Rectal smooth muscle tissue (tissue), 1 donor: ENCODE measurements at regions not wholly inside any gene's neighbourhood (a gene's known extent, or its start where the extent isn't known, plus 50 kb on each side); places are given as distances from the start of the nearest gene placed in this dataset.

Experiments used
- H3K27ac ChIP-seq: one replicate; pipeline ENCODE4 v1.7.0; 2013; ENCODE audit warnings: low read depth, low read length, inconsistent platforms
- H3K27me3 ChIP-seq: one replicate; pipeline ENCODE4 v1.7.0; 2013; ENCODE audit warnings: low read length; ENCODE audit not compliant: control insufficient read depth, insufficient read depth
- H3K36me3 ChIP-seq: one replicate; pipeline ENCODE4 v1.7.0; 2013; ENCODE audit warnings: low read length; ENCODE audit not compliant: control insufficient read depth, insufficient read depth
- H3K4me1 ChIP-seq: one replicate; pipeline ENCODE4 v1.7.0; 2013; ENCODE audit warnings: low read length; ENCODE audit not compliant: control insufficient read depth, insufficient read depth
- H3K4me3 ChIP-seq: one replicate; pipeline ENCODE4 v1.7.0; 2013; ENCODE audit warnings: low read length
- H3K9ac ChIP-seq: one replicate; pipeline ENCODE4 v1.7.0; 2013; ENCODE audit warnings: low read length

DNA sequence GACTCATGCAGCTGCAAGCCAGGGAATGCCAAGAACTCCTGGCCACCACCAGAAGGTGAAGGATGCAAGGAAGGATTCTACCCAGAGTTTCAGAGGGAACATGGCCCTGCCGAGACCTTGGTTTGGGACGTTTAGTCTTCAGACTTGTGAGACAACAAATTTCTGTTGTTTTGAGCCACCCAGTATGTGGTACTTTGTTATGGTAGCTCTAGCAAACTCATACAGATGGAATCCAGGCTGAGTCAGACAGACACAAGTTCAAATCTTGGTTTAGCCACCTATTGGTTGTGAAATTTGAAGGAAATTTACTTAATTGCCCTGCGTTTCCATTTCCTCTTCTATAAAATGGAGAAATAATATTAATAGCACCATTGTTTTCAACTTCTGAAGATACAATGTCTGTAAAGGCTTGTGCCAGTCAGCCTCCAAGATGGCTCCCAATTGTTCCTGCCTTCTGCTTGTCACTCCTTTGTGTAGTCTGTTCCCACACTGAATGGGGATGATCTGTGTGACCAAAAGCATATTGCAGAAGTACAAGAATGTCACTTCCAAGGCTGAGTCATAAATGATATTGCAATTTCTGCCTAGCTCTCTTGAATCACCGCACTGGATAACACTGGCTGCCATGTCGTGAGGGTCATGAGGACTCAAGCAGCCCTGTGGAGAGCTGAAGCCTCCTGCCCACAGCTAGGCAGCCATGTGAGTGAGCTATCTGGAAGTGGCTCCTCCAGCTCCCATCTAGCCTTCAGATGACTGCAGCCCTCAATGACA lies 223.5 kb upstream of the PROK2 start:
- Histone ChIP-seq H3K36me3 (no peaks in the 10 kb centered on the region), H3K27me3 (no peaks in the 10 kb centered on the region), H3K4me3 (no peak overlapping the region), H3K4me1 (no peaks in the 10 kb centered on the region), H3K9ac (no peak overlapping the region), H3K27ac (no peak overlapping the region)

DNA sequence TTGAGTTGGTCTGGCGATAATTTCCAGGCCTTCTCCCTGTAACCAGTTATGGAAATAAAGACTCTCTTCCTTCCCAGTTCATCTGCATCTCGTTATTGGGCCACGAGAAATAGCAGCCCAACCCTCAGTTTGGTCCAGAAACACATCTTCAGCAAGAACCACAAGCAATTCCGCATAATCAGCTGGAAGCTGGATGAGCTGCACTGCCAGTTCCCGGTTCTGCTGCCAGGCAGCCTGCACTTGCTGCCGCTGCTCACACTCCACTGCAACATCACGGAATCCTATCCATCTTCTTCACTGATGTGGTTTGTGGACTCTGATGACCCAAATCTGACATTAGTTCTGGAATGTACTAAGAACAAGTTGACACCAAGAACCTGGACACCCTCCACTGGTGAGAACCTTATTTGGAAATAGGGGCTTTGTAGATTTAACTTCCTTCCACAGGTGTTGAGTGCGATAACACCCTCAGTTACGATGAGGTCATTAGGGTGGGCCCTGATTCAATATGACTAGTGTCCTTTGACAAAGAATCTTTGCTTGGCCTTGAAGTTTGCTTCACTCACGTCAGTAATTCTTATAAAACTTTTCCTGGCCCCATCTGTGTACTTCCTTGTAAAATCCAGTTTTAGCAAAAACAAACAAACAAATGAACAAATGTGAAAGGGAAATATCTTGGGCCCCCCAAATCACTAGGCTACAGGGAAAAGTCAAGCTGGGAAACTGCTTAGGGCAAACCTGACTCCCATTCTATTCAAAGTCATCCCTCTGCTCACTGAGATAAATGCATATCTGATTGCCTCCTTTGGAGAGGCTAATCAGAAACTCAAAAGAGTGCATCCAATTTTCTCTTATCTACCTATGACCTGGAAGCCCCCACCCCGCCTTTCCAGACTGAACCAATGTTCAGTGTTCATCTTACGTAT lies 221.9 kb upstream of the PROK2 start:
- Histone ChIP-seq H3K36me3 (no peaks in the 10 kb centered on the region), H3K27me3 (no peaks in the 10 kb centered on the region), H3K4me1 (no peaks in the 10 kb centered on the region), H3K27ac (no peak overlapping the region), H3K4me3 (no peak overlapping the region), H3K9ac (no peak overlapping the region)

DNA sequence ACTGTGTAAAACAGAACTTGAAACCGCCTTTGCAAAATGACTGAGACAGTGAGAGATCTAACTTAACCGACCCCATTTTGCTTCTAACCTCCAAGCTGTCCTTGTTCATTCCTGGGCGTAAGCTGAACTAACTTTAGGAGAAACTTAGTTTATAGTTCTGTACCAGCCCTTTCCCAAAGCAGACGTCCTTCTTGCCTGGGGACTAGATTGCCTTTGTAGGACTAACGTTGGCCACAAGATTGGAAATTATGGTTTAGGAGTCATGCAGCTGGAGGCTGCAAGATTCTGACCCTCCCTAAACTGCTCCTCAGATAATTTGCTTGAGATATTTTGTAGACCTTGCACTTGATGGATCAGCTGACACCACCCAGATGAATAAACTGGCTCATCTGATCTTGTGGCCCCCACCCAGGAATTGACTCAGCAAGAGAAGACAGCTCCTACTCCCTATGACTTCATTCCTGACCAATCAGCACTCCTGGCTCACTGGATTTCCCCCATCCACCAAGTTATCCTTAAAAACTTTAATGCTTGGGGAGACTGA lies 219.9 kb upstream of the PROK2 start:
- H3K9ac ChIP-seq = no peak overlapping the region

DNA sequence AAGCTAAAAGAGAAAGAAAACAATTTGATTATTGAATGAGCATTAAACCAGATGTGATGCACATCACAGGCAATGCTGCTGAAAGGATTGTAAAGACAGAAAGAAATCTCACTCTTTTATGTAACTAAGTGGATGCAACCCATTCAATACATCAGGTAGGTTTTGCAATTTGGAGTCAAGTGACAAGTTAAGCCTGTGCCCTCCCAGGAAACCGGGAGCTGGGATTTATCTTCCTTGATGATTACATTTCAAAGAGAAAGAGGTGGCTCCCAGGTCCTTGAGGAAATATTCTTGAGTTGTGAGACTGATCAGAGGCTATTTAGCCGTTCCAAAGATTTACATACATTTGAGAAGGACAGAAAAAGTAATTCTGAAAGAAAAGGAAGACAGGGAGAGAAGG lies 219.0 kb upstream of the PROK2 start:
- Histone ChIP-seq H3K27ac (no peak overlapping the region), H3K9ac (no peak overlapping the region), H3K36me3 (no peaks in the 10 kb centered on the region), H3K4me1 (no peaks in the 10 kb centered on the region), H3K4me3 (no peak overlapping the region), H3K27me3 (no peaks in the 10 kb centered on the region)

More for the DNA sequence above, 219.9 kb upstream of the PROK2 start:
- no peak overlapping the region for H3K27ac ChIP-seq
- no peak overlapping the region for H3K4me3 ChIP-seq
- H3K4me1 ChIP-seq = no peaks in the 10 kb centered on the region
- H3K27me3 ChIP-seq = no peaks in the 10 kb centered on the region
- no peaks in the 10 kb centered on the region for H3K36me3 ChIP-seq

DNA sequence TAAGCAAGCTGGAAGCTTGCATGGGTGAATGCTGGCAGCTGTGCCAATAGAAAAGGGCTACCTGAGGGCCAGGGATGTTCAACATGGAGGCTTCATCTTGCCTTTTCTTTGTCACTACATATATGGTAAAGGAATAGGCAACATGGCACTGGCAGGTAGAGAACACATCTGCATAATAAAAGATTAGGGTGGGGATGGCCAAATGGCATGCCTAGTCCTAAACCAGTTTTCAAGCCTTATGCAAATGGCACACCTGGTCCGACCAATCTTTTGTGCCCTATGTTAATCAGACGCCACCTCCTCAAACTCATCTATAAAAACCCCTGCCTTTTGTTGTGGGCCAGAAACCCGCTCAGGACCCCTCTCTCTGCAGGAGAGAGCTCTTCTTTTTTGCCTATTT lies 216.8 kb upstream of the PROK2 start:
- Histone ChIP-seq H3K36me3 (no peaks in the 10 kb centered on the region), H3K4me3 (no peak overlapping the region), H3K9ac (no peak overlapping the region), H3K27me3 (no peaks in the 10 kb centered on the region), H3K4me1 (no peaks in the 10 kb centered on the region), H3K27ac (no peak overlapping the region)

DNA sequence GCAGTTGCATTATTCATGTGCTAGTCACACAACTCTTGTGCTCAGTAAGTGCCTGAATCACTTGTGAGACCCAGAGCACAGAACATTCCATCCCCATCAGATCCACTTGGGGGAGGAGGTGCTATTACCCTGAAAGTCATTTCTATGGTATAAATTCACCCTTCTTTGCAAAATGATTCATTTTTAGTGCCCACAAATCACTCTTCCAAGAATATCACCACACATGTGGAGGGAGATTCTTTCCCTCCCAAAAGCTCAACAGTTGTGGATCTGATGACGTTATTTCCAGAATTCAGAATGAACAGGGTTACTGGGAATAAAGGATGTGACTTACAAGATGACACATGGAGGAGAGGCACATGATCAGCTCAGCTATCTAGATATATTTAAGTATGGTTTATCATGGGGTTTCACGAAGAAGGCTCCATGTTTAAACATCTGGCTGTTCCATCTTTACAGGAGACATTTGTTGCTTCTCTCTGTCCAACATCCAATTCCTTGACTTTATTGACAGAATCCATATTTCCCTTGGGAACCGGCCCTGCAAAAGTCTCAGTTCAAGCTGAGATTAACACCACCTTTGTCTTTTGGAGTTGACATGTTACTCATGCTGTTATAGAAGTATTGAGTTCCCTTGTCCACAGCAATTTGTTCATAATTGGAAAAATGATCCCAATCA lies 214.2 kb upstream of the PROK2 start:
- Histone ChIP-seq H3K4me1 (no peaks in the 10 kb centered on the region), H3K4me3 (no peak overlapping the region), H3K27me3 (no peaks in the 10 kb centered on the region), H3K9ac (no peak overlapping the region), H3K36me3 (no peaks in the 10 kb centered on the region), H3K27ac (no peak overlapping the region)

DNA sequence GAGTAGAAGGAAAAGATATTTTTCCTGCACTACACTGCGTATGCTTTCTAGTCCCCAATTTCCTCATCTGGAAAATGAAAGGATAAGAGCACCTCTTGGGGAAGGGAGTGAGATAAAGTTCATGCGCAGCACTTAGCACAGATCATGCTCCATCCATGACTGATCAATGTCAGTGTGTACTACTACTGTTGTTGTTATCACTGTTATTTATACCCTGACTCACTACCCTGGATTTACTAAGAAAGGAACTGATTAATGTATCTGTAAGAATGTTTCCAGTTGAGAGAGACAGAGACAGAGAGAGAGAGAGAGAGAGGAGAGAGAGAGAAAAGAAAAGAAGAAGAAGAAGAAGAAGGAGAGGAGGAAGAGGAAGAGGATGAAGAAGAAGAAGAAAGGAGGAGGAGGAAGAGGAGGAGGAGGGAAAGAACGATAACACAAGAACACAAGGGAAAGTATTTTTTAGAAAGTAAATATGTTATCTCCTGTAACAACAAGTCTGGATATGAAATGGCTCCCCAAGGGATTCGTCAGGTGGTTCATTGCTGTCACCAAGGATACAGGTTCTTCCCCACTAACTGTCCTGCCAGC lies 212.2 kb upstream of the PROK2 start:
- Histone ChIP-seq H3K36me3 (no peaks in the 10 kb centered on the region), H3K4me3 (no peak overlapping the region), H3K9ac (no peak overlapping the region), H3K27ac (no peak overlapping the region), H3K27me3 (no peaks in the 10 kb centered on the region), H3K4me1 (no peaks in the 10 kb centered on the region)

DNA sequence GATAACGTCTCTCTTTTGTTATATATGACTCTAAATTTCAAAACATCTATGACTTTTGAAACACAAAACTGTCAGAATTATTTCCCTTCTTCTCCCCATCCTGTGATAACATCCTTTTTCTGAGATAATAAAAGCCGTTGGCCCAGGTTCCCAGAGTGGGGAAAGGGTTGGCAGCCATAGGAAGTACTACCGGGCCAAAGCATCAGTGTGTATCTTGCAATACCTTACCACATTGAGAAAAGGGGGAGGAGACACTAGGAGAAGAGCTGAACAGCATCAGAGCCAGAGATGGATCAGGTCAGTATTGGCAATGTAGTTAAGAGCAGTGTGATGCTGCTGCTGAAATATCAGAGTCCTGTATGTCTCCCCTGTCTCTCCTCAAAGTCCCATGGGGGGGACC lies 210.0 kb upstream of the PROK2 start:
- Histone ChIP-seq H3K27me3 (no peaks in the 10 kb centered on the region), H3K27ac (no peak overlapping the region), H3K4me1 (no peaks in the 10 kb centered on the region)

DNA sequence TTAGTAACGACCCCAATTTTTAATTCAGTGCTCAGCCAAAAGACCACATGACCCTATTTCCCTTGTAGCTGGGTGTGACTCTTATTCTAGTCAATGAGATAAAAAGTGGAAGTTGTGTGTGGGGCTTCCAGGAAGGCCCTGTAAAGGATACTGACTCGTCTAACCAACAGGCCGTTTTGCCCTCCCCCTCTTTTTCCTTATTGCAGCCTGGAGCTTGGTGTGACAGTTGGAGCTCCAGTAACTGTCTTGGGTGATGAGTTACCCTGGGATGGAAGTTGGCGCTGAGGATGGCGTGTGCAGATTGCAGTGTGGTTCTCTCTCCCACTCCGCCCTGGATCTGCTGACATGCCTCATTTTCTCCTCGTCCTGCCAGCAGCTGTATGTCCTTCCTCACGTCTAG lies 209.3 kb upstream of the PROK2 start:
- Histone ChIP-seq H3K4me3 (no peak overlapping the region), H3K4me1 (no peaks in the 10 kb centered on the region), H3K27ac (no peak overlapping the region), H3K9ac (no peak overlapping the region), H3K36me3 (no peaks in the 10 kb centered on the region), H3K27me3 (no peaks in the 10 kb centered on the region)

More for the DNA sequence above, 210.0 kb upstream of the PROK2 start:
- no peak overlapping the region for H3K4me3 ChIP-seq
- no peak overlapping the region for H3K9ac ChIP-seq
- H3K36me3 ChIP-seq = no peaks in the 10 kb centered on the region

DNA sequence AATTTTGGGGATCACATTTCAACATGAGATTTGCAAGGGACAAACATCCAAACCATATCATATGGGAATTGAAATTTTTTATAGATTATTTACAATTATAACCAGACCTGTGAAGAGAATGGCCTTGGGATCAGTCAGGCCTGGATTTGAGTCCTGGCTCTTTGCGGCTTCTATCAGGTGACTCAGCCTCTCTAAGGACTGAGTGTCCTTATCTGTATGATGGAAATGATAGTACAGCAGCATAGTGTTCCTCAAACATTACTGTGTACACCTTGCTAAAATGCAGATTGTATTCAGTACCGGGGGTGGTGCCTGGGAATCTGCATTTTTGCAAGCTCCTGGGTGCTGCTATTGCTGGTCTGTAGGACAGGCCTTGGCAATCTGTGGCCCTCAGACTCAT lies 206.7 kb upstream of the PROK2 start:
- no peaks in the 10 kb centered on the region for H3K4me1 ChIP-seq
- no peak overlapping the region for H3K9ac ChIP-seq
- no peaks in the 10 kb centered on the region for H3K36me3 ChIP-seq
- no peaks in the 10 kb centered on the region for H3K27me3 ChIP-seq
- H3K27ac ChIP-seq = no peak overlapping the region
- H3K4me3 ChIP-seq = no peak overlapping the region

DNA sequence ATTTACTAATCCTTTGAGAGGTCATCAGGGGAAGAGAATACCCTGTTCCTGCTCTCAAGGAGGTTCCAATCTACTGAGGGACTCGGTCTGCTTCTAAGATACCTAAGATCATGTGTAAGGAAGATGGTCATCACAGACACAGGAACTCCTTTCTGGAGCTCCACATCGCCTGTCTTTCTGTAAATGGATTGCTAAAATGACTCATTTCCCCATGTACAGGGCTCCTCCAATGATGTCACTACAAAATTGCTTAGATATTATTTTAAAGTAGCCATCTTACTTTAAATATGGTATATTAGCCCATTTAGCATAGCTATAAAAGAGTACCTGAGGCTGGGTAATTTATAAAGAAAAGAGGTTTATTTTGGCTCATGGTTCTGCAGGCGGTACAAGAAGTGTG lies 206.1 kb upstream of the PROK2 start:
- H3K27ac ChIP-seq = no peak overlapping the region
- H3K4me1 ChIP-seq = no peaks in the 10 kb centered on the region
- no peaks in the 10 kb centered on the region for H3K36me3 ChIP-seq
- no peaks in the 10 kb centered on the region for H3K27me3 ChIP-seq
- H3K9ac ChIP-seq = no peak overlapping the region
- H3K4me3 ChIP-seq = no peak overlapping the region

DNA sequence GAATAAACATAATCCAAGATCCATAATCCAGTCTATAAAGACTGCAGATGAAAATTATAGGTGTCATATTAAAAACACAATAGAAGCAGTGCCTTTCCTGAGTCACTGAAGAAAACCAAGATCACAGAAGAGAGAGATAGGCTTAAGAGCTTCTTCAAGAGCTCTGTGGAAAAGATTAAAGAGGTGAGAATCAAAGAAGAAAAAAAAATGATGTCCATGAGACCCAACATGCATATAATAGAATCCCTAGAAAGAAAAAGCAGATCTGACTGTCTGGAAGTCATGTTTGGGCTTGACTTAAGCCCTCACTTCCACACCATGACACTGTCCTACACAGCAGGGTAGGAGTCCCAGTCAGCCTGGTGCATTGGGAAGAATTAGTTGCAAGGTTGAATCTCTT lies 205.6 kb upstream of the PROK2 start:
- Histone ChIP-seq H3K4me1 (no peaks in the 10 kb centered on the region), H3K4me3 (no peak overlapping the region), H3K27ac (no peak overlapping the region), H3K36me3 (no peaks in the 10 kb centered on the region), H3K27me3 (no peaks in the 10 kb centered on the region), H3K9ac (no peak overlapping the region)
